GM19239 (cell line): ENCODE measurements at regions not wholly inside any gene's neighbourhood (a gene's known extent, or its start where the extent isn't known, plus 50 kb on each side); places are given as distances from the start of the nearest gene placed in this dataset.
"Not testable (repeated sequence)": the region's sequence is repeated elsewhere in the genome, so short reads cannot be mapped to it uniquely, and the experiment has no call there.

ENCODE experiments used
- DNase-seq: peaks from one replicate; pipeline ENCODE4 v3.0.0; 2011; ENCODE audit warnings: low spot score; ENCODE audit not compliant: insufficient read length
- FAIRE-seq: peaks from 2 replicates; lab custom pipeline; 2011; peaks lifted over from hg19 to GRCh38; lab: Jason Lieb, UNC

- FAIRE-seq (no peak), DNase-seq (no peak)
Observed at GRCh38 chr14:22184830-22185168, 404.2 kb downstream of the DAD1 start.

GRCh38 chr14:22184157-22184829 is 404.7 kb downstream of the DAD1 start:
- FAIRE-seq (no peak), DNase-seq (no peak)

- FAIRE-seq (no peak), DNase-seq (no peak)
Observed at GRCh38 chr14:22180045-22180444, 409.0 kb downstream of the DAD1 start.

- DNase-seq, result no peak
Observed at GRCh38 chr14:22179190-22179589, 409.8 kb downstream of the DAD1 start.

GRCh38 chr14:22178333-22178839 is 410.6 kb downstream of the DAD1 start:
- DNase-seq (no peak), FAIRE-seq (peak; percentile 26)

More at GRCh38 chr14:22179190-22179589, 409.8 kb downstream of the DAD1 start:
- no peak for FAIRE-seq

GRCh38 chr14:22177870-22178269 is 411.2 kb downstream of the DAD1 start:
- FAIRE-seq, result peak; percentile 76
- no peak for DNase-seq

GRCh38 chr14:22176957-22177356 is 412.1 kb downstream of the DAD1 start:
- DNase-seq (no peak), FAIRE-seq (no peak)

GRCh38 chr14:22175278-22175558 is 413.8 kb downstream of the DAD1 start:
- not testable (repeated sequence) for FAIRE-seq, DNase-seq

- FAIRE-seq (peak; percentile 85), DNase-seq (no peak)
Observed at GRCh38 chr14:22174412-22175277, 414.4 kb downstream of the DAD1 start.

- DNase-seq, result no peak
Observed at GRCh38 chr14:22168092-22168955, 420.7 kb downstream of the DAD1 start.

GRCh38 chr14:22164616-22165015 is 424.4 kb downstream of the DAD1 start:
- FAIRE-seq (no peak), DNase-seq (no peak)

More at GRCh38 chr14:22168092-22168955, 420.7 kb downstream of the DAD1 start:
- FAIRE-seq, result peak; percentile 76

GRCh38 chr14:22163051-22163450 is 426.0 kb downstream of the DAD1 start:
- FAIRE-seq, result no peak
- DNase-seq, result no peak

GRCh38 chr14:22159957-22160356 is 429.1 kb downstream of the DAD1 start:
- DNase-seq (no peak), FAIRE-seq (no peak)

- FAIRE-seq (no peak), DNase-seq (no peak)
Observed at GRCh38 chr14:22159099-22159498, 429.9 kb downstream of the DAD1 start.

- DNase-seq (no peak), FAIRE-seq (no peak)
Observed at GRCh38 chr14:22158560-22158959, 430.5 kb downstream of the DAD1 start.

GRCh38 chr14:22155571-22155970 is 433.5 kb downstream of the DAD1 start:
- FAIRE-seq (no peak), DNase-seq (no peak)

- DNase-seq (no peak), FAIRE-seq (no peak)
Observed at GRCh38 chr14:22152903-22153302, 436.1 kb downstream of the DAD1 start.

GRCh38 chr14:22152161-22152870 is 436.7 kb downstream of the DAD1 start:
- FAIRE-seq, result no peak
- DNase-seq, result no peak

GRCh38 chr14:22151121-22151520 is 437.9 kb downstream of the DAD1 start:
- no peak for DNase-seq
- FAIRE-seq, result no peak

- DNase-seq, result no peak
- no peak for FAIRE-seq
Observed at GRCh38 chr14:22149058-22149457, 440.0 kb downstream of the DAD1 start.
